ENCODE measurements at regions not wholly inside any gene's neighbourhood (a gene's known extent, or its start where the extent isn't known, plus 50 kb on each side); places are given as distances from the start of the nearest gene placed in this dataset.

- Mint-ChIP-seq H3K4me1 (peaks cover 2% of the 10 kb centered on the region), H3K36me3 (ENCODE audit: low read depth) (peaks cover 3% of the 10 kb centered on the region), H3K27me3 (peaks cover 44% of the 10 kb centered on the region), H3K4me3 (no peak overlapping the region), H3K27ac (no peak overlapping the region)
- H3K9me3 ChIP-seq (ENCODE audit: control insufficient read depth, low read length, poor library complexity, severe bottlenecking) = no peaks in the 10 kb centered on the region
- ATAC-seq (no peak), DNase-seq (no peak)
Observed at GRCh38 chr9:88749420-88749819, 214.4 kb downstream of the NXNL2 start.

GRCh38 chr9:88750832-88751360 lies 215.9 kb downstream of the NXNL2 start:
- Mint-ChIP-seq H3K4me1 (peaks cover 2% of the 10 kb centered on the region), H3K27me3 (peaks cover 33% of the 10 kb centered on the region)

GRCh38 chr9:88751781-88752180 lies 216.8 kb downstream of the NXNL2 start:
- DNase-seq (no peak), ATAC-seq (no peak)
- H3K36me3 Mint-ChIP-seq (ENCODE audit: low read depth) = no peaks in the 10 kb centered on the region
- no peaks in the 10 kb centered on the region for H3K9me3 ChIP-seq (ENCODE audit: control insufficient read depth, low read length, poor library complexity, severe bottlenecking)
- H3K4me1 Mint-ChIP-seq = no peaks in the 10 kb centered on the region
- peaks cover 27% of the 10 kb centered on the region for H3K27me3 Mint-ChIP-seq
- H3K27ac Mint-ChIP-seq = no peak overlapping the region
- no peak overlapping the region for H3K4me3 Mint-ChIP-seq

More at GRCh38 chr9:88750832-88751360, 215.9 kb downstream of the NXNL2 start:
- no peak overlapping the region for H3K4me3 Mint-ChIP-seq
- peaks cover 3% of the 10 kb centered on the region for H3K36me3 Mint-ChIP-seq (ENCODE audit: low read depth)
- no peak overlapping the region for H3K27ac Mint-ChIP-seq
- ATAC-seq = no peak
- DNase-seq = no peak
- H3K9me3 ChIP-seq (ENCODE audit: control insufficient read depth, low read length, poor library complexity, severe bottlenecking) = no peaks in the 10 kb centered on the region

- H3K4me1 Mint-ChIP-seq = no peaks in the 10 kb centered on the region
- no peak for ATAC-seq
- no peak overlapping the region for H3K27ac Mint-ChIP-seq
- no peak overlapping the region for H3K4me3 Mint-ChIP-seq
- no peaks in the 10 kb centered on the region for H3K36me3 Mint-ChIP-seq (ENCODE audit: low read depth)
- H3K27me3 Mint-ChIP-seq = peaks cover 26% of the 10 kb centered on the region
- H3K9me3 ChIP-seq (ENCODE audit: control insufficient read depth, low read length, poor library complexity, severe bottlenecking) = no peaks in the 10 kb centered on the region
- no peak for DNase-seq
Observed at GRCh38 chr9:88753691-88754367, 218.9 kb downstream of the NXNL2 start.

- DNase-seq = no peak
- Mint-ChIP-seq H3K36me3 (ENCODE audit: low read depth) (no peaks in the 10 kb centered on the region), H3K4me3 (no peak overlapping the region), H3K27ac (no peak overlapping the region), H3K27me3 (peaks cover 30% of the 10 kb centered on the region), H3K4me1 (no peaks in the 10 kb centered on the region)
- no peaks in the 10 kb centered on the region for H3K9me3 ChIP-seq (ENCODE audit: control insufficient read depth, low read length, poor library complexity, severe bottlenecking)
- ATAC-seq = no peak
Observed at GRCh38 chr9:88754452-88754851, 219.5 kb downstream of the NXNL2 start.

GRCh38 chr9:88754886-88755285 lies 219.9 kb downstream of the NXNL2 start:
- no peak overlapping the region for H3K27ac Mint-ChIP-seq
- no peak for ATAC-seq
- no peaks in the 10 kb centered on the region for H3K9me3 ChIP-seq (ENCODE audit: control insufficient read depth, low read length, poor library complexity, severe bottlenecking)

GRCh38 chr9:88757406-88758010 lies 222.5 kb downstream of the NXNL2 start:
- no peak for DNase-seq
- ATAC-seq = no peak

More at GRCh38 chr9:88754886-88755285, 219.9 kb downstream of the NXNL2 start:
- no peak overlapping the region for H3K4me3 Mint-ChIP-seq
- peaks cover 32% of the 10 kb centered on the region for H3K27me3 Mint-ChIP-seq
- no peaks in the 10 kb centered on the region for H3K36me3 Mint-ChIP-seq (ENCODE audit: low read depth)
- no peak for DNase-seq
- no peaks in the 10 kb centered on the region for H3K4me1 Mint-ChIP-seq

GRCh38 chr9:88759364-88759763 lies 224.4 kb downstream of the NXNL2 start:
- DNase-seq (no peak), ATAC-seq (no peak)
- H3K9me3 ChIP-seq (ENCODE audit: control insufficient read depth, low read length, poor library complexity, severe bottlenecking) = no peaks in the 10 kb centered on the region
- Mint-ChIP-seq H3K27me3 (peaks cover 38% of the 10 kb centered on the region), H3K36me3 (ENCODE audit: low read depth) (no peaks in the 10 kb centered on the region), H3K27ac (no peak overlapping the region), H3K4me3 (no peak overlapping the region), H3K4me1 (no peaks in the 10 kb centered on the region)

More at GRCh38 chr9:88757406-88758010, 222.5 kb downstream of the NXNL2 start:
- Mint-ChIP-seq H3K4me1 (no peaks in the 10 kb centered on the region), H3K4me3 (no peak overlapping the region), H3K27me3 (peaks cover 39% of the 10 kb centered on the region), H3K27ac (no peak overlapping the region), H3K36me3 (ENCODE audit: low read depth) (no peaks in the 10 kb centered on the region)
- no peaks in the 10 kb centered on the region for H3K9me3 ChIP-seq (ENCODE audit: control insufficient read depth, low read length, poor library complexity, severe bottlenecking)

- Mint-ChIP-seq H3K27me3 (peaks cover 9% of the 10 kb centered on the region), H3K36me3 (ENCODE audit: low read depth) (no peaks in the 10 kb centered on the region), H3K27ac (no peak overlapping the region), H3K4me1 (no peaks in the 10 kb centered on the region), H3K4me3 (no peak overlapping the region)
- ATAC-seq (no peak), DNase-seq (no peak)
- H3K9me3 ChIP-seq (ENCODE audit: control insufficient read depth, low read length, poor library complexity, severe bottlenecking) = peaks cover 2% of the 10 kb centered on the region
Observed at GRCh38 chr9:88766778-88767503, 224.3 kb upstream of the S1PR3 start.

GRCh38 chr9:88767504-88767790 lies 223.8 kb upstream of the S1PR3 start:
- Mint-ChIP-seq H3K4me3 (no peak overlapping the region), H3K36me3 (ENCODE audit: low read depth) (no peaks in the 10 kb centered on the region), H3K4me1 (no peaks in the 10 kb centered on the region), H3K27me3 (peaks cover 14% of the 10 kb centered on the region), H3K27ac (no peak overlapping the region)
- no peak for ATAC-seq
- no peak for DNase-seq
- H3K9me3 ChIP-seq (ENCODE audit: control insufficient read depth, low read length, poor library complexity, severe bottlenecking) = peaks cover 2% of the 10 kb centered on the region

- no peak overlapping the region for H3K27ac Mint-ChIP-seq
- peaks cover 2% of the 10 kb centered on the region for H3K9me3 ChIP-seq (ENCODE audit: control insufficient read depth, low read length, poor library complexity, severe bottlenecking)
- peaks cover under 1% of the 10 kb centered on the region for H3K4me1 Mint-ChIP-seq
- ATAC-seq (no peak), DNase-seq (no peak)
- peaks cover 42% of the 10 kb centered on the region for H3K27me3 Mint-ChIP-seq
- H3K36me3 Mint-ChIP-seq (ENCODE audit: low read depth) = no peaks in the 10 kb centered on the region
- no peak overlapping the region for H3K4me3 Mint-ChIP-seq
Observed at GRCh38 chr9:88772575-88772974, 218.7 kb upstream of the S1PR3 start.

- Mint-ChIP-seq H3K36me3 (ENCODE audit: low read depth) (no peaks in the 10 kb centered on the region), H3K27ac (no peak overlapping the region), H3K4me3 (no peak overlapping the region), H3K4me1 (peaks cover 2% of the 10 kb centered on the region), H3K27me3 (peaks cover 47% of the 10 kb centered on the region)
- no peak for DNase-seq
- peaks cover under 1% of the 10 kb centered on the region for H3K9me3 ChIP-seq (ENCODE audit: control insufficient read depth, low read length, poor library complexity, severe bottlenecking)
- no peak for ATAC-seq
Observed at GRCh38 chr9:88773126-88773525, 218.1 kb upstream of the S1PR3 start.

- Mint-ChIP-seq H3K4me1 (peaks cover 2% of the 10 kb centered on the region), H3K4me3 (no peak overlapping the region), H3K27me3 (peaks cover 52% of the 10 kb centered on the region), H3K36me3 (ENCODE audit: low read depth) (no peaks in the 10 kb centered on the region), H3K27ac (no peak overlapping the region)
- ATAC-seq (no peak), DNase-seq (no peak)
- H3K9me3 ChIP-seq (ENCODE audit: control insufficient read depth, low read length, poor library complexity, severe bottlenecking) = no peaks in the 10 kb centered on the region
Observed at GRCh38 chr9:88773627-88774244, 217.5 kb upstream of the S1PR3 start.
